DND-41 (cell line): ENCODE measurements at regions not wholly inside any gene's neighbourhood (a gene's known extent, or its start where the extent isn't known, plus 50 kb on each side); places are given as distances from the start of the nearest gene placed in this dataset.

ENCODE experiments used
- CTCF ChIP-seq: IDR thresholded peaks from 2 replicates; pipeline ENCODE4 v1.5.1; 2012; ENCODE audit warnings: borderline replicate concordance, low read length, moderate library complexity, mild to moderate bottlenecking; ENCODE audit not compliant: poor library complexity, severe bottlenecking; ENCODE audit errors: extremely low read depth
- EZH2 ChIP-seq: IDR thresholded peaks from 3 replicates; pipeline ENCODE4 v1.6.1; 2012; ENCODE audit warnings: borderline replicate concordance, low read depth, mild to moderate bottlenecking, moderate library complexity, low read length, inconsistent platforms; ENCODE audit not compliant: severe bottlenecking

- TF ChIP-seq CTCF (peak; percentile 27), EZH2 (no peak)
These were observed 180.0 kb downstream of the GJA1 start for GRCh38 chr6:121615493-121615892.
